Stimulated activated CD4-positive, alpha-beta T cell treated with anti-CD3 and anti-CD28 coated beads, TNF-alpha, amount 100 ng/mL, for 48 hours (primary cell): ENCODE measurements at regions not wholly inside any gene's neighbourhood (a gene's known extent, or its start where the extent isn't known, plus 50 kb on each side); places are given as distances from the start of the nearest gene placed in this dataset.
"Not testable (repeated sequence)": the region's sequence is repeated elsewhere in the genome, so short reads cannot be mapped to it uniquely, and the experiment has no call there.

Experiments
- DNase-seq, 3 donors: peaks; one replicate each; pipeline ENCODE4 v3.0.0-alpha.2; 2020; ENCODE audit warnings: low read depth in 3 of 3

- no peak for DNase-seq
Observed at GRCh38 chr1:9465640-9466039, 73.6 kb upstream of the SLC25A33 start.

- no peak for DNase-seq
Observed at GRCh38 chr1:9466780-9467758, 72.2 kb upstream of the SLC25A33 start.

GRCh38 chr1:9469882-9470281 is 69.4 kb upstream of the SLC25A33 start:
- not testable (repeated sequence) for DNase-seq

- no peak for DNase-seq
Observed at GRCh38 chr1:9471679-9472078, 67.6 kb upstream of the SLC25A33 start.

GRCh38 chr1:9472386-9473031 is 66.8 kb upstream of the SLC25A33 start:
- no peak for DNase-seq

GRCh38 chr1:9473032-9473807 is 66.0 kb upstream of the SLC25A33 start:
- no peak for DNase-seq

GRCh38 chr1:9475061-9475627 is 64.1 kb upstream of the SLC25A33 start:
- no peak for DNase-seq

GRCh38 chr1:9476790-9477463 is 62.3 kb upstream of the SLC25A33 start:
- DNase-seq, result no peak

- no peak for DNase-seq
Observed at GRCh38 chr1:9477535-9477934, 61.7 kb upstream of the SLC25A33 start.

- DNase-seq, result no peak
Observed at GRCh38 chr1:9478021-9478420, 61.2 kb upstream of the SLC25A33 start.

GRCh38 chr1:9481048-9481447 is 58.2 kb upstream of the SLC25A33 start:
- no peak for DNase-seq

GRCh38 chr1:9482403-9482802 is 56.9 kb upstream of the SLC25A33 start:
- DNase-seq, result no peak

- no peak for DNase-seq
Observed at GRCh38 chr1:9482816-9483572, 56.3 kb upstream of the SLC25A33 start.

GRCh38 chr1:9486466-9487140 is 52.7 kb upstream of the SLC25A33 start:
- no peak for DNase-seq
